ENCODE measurements at regions not wholly inside any gene's neighbourhood (a gene's known extent, or its start where the extent isn't known, plus 50 kb on each side); places are given as distances from the start of the nearest gene placed in this dataset.

DNA sequence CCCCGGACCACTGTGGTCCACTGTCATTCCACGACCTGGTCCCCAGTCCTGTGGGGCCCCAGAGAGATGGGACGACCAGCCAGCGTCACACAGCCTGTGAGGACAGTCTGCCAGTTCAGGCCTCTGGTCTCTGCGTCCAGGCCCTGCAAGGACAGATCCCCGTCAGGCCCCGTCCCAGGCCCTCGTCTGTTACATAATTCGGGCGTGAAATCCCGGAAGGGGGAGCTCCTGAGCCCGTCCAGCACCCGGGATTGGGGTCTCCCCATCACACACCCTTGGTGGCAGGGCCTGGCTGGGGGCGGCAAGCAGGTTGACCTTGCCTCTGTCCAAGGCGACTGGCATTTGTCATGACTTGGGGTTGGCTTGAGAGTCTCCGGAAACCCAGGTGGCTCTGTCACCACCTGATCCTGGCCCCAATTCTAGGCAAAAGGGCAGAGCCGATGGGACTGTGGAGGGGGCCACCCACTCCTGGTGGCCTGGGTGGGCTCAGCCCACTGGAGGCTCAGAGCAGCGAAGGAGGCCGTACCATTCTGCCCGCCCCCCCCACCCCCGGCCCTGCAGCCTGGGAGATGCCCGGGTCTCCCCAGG, 73.8 kb upstream of the GATA5 start:
- Histone ChIP-seq H3K27me3 (no peaks in the 10 kb centered on the region), H3K4me3 (peak overlapping the region; percentile 46 to 48), H3K9me3 (no peaks in the 10 kb centered on the region), H3K4me1 (peaks cover 0 to 9% of the 10 kb centered on the region in 2 donors), H3K27ac (peak overlapping the region; percentile 61 to 67), H3K36me3 (no peaks in the 10 kb centered on the region)
- intact Hi-C loops (cut with DNase I; ENCODE audit: low total_unique reads): no loop called here
- TF ChIP-seq, protein P1, sequence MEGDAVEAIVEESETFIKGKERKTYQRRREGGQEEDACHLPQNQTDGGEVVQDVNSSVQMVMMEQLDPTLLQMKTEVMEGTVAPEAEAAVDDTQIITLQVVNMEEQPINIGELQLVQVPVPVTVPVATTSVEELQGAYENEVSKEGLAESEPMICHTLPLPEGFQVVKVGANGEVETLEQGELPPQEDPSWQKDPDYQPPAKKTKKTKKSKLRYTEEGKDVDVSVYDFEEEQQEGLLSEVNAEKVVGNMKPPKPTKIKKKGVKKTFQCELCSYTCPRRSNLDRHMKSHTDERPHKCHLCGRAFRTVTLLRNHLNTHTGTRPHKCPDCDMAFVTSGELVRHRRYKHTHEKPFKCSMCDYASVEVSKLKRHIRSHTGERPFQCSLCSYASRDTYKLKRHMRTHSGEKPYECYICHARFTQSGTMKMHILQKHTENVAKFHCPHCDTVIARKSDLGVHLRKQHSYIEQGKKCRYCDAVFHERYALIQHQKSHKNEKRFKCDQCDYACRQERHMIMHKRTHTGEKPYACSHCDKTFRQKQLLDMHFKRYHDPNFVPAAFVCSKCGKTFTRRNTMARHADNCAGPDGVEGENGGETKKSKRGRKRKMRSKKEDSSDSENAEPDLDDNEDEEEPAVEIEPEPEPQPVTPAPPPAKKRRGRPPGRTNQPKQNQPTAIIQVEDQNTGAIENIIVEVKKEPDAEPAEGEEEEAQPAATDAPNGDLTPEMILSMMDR (IDR thresholded peaks at IDR 0.05): no peak
- no peak for TF ChIP-seq POLR2A (IDR thresholded peaks at IDR 0.05)
- no peak for DNase-seq

GRCh38 chr20:62550087-62550632, 74.4 kb upstream of the GATA5 start:
- Histone ChIP-seq H3K4me3 (peak overlapping the region; percentile 46 to 48), H3K27ac (peak overlapping the region; percentile 61 to 67), H3K27me3 (no peaks in the 10 kb centered on the region), H3K36me3 (no peaks in the 10 kb centered on the region), H3K4me1 (peaks cover 0 to 9% of the 10 kb centered on the region in 2 donors), H3K9me3 (no peaks in the 10 kb centered on the region)
- no peak for TF ChIP-seq POLR2A (IDR thresholded peaks at IDR 0.05)
- TF ChIP-seq, protein P1 (IDR thresholded peaks at IDR 0.05): no peak
- intact Hi-C loops (cut with DNase I; ENCODE audit: low total_unique reads): no loop called here
- DNase-seq: peak; percentile 48 to 55

DNA sequence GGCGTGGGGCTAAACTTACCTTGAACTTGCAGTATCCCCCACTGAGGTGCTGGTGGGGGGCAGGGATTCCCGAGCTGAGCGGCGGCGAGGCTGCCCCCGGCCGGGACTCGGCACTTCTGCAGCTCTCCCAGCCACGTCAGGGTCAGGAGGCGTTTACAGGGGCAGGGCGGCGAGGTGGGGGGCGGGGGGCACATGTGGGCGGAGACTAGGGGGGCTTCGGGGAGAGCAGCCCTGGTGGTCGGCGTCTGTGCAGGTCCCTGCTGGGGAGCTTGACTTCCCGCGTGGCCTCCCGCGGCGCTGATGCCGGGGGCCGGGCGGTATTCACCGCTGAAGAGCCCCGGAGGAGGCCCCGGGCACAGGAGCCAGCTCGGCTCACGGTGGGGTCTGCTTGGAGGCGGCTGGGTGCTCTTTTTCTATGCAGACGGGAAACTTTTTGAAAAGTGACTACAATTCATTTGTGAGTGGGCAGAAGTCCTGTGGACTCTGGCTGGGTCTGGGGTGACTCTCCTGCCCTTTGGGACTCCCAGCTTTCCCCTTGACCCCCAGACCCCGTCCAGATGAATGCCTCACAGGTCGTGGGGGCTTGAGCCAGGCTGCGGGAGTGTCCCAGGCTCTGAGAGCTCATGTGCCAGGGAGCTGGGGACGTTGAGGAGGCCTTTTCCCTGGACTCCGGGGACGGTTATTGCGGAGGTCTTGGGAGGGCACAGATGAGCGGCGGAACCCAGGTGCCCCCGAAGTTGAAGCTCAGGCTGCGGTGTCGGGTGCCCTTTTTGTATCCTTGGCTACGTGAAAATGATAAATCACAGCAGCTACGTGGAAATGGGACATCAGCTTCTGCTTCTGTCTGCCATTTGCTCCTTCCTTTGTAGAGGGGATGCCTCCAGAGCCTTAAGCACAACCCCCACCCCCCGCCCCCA, 75.9 kb upstream of the GATA5 start:
- no peak for DNase-seq
- Histone ChIP-seq H3K9me3 (no peaks in the 10 kb centered on the region), H3K4me1 (peaks cover 0 to 9% of the 10 kb centered on the region in 2 donors), H3K36me3 (no peaks in the 10 kb centered on the region), H3K27ac (no peak overlapping the region), H3K4me3 (peak overlapping the region; percentile 46 to 48), H3K27me3 (no peaks in the 10 kb centered on the region)
- TF ChIP-seq, protein P1 (IDR thresholded peaks at IDR 0.05): no peak
- no peak for TF ChIP-seq POLR2A (IDR thresholded peaks at IDR 0.05)
- intact Hi-C loops (cut with DNase I; ENCODE audit: low total_unique reads): no loop called here

DNA sequence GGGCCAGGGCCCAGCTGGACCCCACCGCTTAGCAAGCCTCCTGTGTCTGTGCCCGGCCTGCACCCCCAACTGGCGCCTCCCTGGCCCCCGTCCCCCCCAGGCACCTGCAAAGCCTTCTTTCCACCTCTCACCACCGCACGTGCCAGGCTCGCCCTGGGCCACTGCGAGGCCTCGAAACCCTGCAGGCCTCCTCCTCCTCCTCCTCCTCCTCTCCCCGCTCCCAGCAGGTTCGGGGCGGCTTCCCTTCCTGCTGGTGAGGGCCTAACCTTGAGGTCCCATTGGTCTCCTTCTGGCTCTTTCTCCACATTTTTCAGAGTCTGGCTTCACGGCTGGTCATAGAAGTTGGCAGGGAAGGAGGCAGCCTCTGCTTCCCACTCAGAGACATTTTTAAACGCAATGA, 76.8 kb upstream of the GATA5 start:
- H3K27ac ChIP-seq: no peak overlapping the region
- no peak overlapping the region for H3K4me3 ChIP-seq
- no peaks in the 10 kb centered on the region for H3K36me3 ChIP-seq
- intact Hi-C loops (cut with DNase I; ENCODE audit: low total_unique reads): no loop called here
- DNase-seq: no peak
- TF ChIP-seq, protein P1 (IDR thresholded peaks at IDR 0.05): no peak
- TF ChIP-seq POLR2A (IDR thresholded peaks at IDR 0.05): no peak
- H3K4me1 ChIP-seq: peaks cover 0 to 9% of the 10 kb centered on the region in 2 donors
- no peaks in the 10 kb centered on the region for H3K9me3 ChIP-seq
- H3K27me3 ChIP-seq: no peaks in the 10 kb centered on the region

Measured in uterus (tissue), 3 donors.